ENCODE measurements at regions not wholly inside any gene's neighbourhood (a gene's known extent, or its start where the extent isn't known, plus 50 kb on each side); places are given as distances from the start of the nearest gene placed in this dataset.

- TF ChIP-seq CTCF (IDR thresholded peaks at IDR 0.05) (no peak), EZH2 (IDR thresholded peaks at IDR 0.05; ENCODE audit: borderline replicate concordance, insufficient read depth, low read depth, low read length, poor library complexity, severe bottlenecking) (no peak)
These were observed 243.0 kb downstream of the KBTBD8 start for GRCh38 chr3:67241084-67241483.
